Sigmoid colon (tissue), 4 donors: ENCODE measurements at regions not wholly inside any gene's neighbourhood (a gene's known extent, or its start where the extent isn't known, plus 50 kb on each side); places are given as distances from the start of the nearest gene placed in this dataset.

Experiments
- POLR2AphosphoS5 ChIP-seq, 4 donors: sonication (generic); formaldehyde crosslinking; IDR thresholded peaks; one replicate each; pipeline ENCODE4 v1.6.1; 2017; ENCODE audit warnings: antibody characterized with exemption in 4 of 4
- TF ChIP-seq, protein P1 (sequence below), 4 experiments: fragments of 450-650 bp in 3 of 4; fragments of 200-600 bp in 1 of 4; IDR thresholded peaks; one replicate each; pipeline ENCODE4 v1.5.1; 2016 to 2019; ENCODE audit warnings: antibody characterized with exemption in 4 of 4, mild to moderate bottlenecking in 3 of 4, moderate library complexity in 2 of 4

DNA sequence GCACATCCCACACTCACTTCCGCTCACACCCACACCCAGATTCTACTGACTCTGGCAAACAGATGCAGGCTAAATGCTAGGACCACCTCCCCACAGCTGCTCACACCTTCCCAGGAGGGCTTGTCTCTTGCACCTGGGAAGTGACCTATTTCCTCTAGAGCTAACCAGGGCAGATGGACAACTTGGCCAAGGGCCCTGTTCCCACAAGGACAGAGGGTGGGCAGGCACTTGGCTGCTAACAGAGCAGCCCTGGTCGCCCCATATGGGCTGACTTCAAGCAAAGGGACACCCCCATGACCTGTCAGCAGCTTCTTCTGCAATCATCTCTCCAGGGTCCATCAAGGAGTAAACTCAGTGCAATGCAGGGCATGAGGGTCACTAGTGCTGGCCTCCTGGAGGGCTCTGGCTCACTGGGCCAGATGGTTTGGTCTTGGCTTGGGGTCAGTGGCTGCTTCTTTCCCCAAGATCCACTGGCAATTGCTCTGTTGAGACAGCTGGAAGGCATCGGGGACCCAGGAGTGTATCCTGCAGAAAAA is 641.5 kb downstream of the PLPP3 start:
- TF ChIP-seq, protein P1, sequence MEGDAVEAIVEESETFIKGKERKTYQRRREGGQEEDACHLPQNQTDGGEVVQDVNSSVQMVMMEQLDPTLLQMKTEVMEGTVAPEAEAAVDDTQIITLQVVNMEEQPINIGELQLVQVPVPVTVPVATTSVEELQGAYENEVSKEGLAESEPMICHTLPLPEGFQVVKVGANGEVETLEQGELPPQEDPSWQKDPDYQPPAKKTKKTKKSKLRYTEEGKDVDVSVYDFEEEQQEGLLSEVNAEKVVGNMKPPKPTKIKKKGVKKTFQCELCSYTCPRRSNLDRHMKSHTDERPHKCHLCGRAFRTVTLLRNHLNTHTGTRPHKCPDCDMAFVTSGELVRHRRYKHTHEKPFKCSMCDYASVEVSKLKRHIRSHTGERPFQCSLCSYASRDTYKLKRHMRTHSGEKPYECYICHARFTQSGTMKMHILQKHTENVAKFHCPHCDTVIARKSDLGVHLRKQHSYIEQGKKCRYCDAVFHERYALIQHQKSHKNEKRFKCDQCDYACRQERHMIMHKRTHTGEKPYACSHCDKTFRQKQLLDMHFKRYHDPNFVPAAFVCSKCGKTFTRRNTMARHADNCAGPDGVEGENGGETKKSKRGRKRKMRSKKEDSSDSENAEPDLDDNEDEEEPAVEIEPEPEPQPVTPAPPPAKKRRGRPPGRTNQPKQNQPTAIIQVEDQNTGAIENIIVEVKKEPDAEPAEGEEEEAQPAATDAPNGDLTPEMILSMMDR (IDR thresholded peaks at IDR 0.05): no peak
- TF ChIP-seq POLR2AphosphoS5 (IDR thresholded peaks at IDR 0.05): no peak
